HG03469 (cell line): ENCODE measurements at regions not wholly inside any gene's neighbourhood (a gene's known extent, or its start where the extent isn't known, plus 50 kb on each side); places are given as distances from the start of the nearest gene placed in this dataset.

Experiments used
- ATAC-seq: cut with Tn5 transposase; IDR thresholded peaks from one replicate; pipeline ENCODE4 v1.9.1; 2021; ENCODE audit warnings: mild to moderate bottlenecking, moderate library complexity, moderate number of reproducible peaks; ENCODE audit not compliant: unreplicated experiment

DNA sequence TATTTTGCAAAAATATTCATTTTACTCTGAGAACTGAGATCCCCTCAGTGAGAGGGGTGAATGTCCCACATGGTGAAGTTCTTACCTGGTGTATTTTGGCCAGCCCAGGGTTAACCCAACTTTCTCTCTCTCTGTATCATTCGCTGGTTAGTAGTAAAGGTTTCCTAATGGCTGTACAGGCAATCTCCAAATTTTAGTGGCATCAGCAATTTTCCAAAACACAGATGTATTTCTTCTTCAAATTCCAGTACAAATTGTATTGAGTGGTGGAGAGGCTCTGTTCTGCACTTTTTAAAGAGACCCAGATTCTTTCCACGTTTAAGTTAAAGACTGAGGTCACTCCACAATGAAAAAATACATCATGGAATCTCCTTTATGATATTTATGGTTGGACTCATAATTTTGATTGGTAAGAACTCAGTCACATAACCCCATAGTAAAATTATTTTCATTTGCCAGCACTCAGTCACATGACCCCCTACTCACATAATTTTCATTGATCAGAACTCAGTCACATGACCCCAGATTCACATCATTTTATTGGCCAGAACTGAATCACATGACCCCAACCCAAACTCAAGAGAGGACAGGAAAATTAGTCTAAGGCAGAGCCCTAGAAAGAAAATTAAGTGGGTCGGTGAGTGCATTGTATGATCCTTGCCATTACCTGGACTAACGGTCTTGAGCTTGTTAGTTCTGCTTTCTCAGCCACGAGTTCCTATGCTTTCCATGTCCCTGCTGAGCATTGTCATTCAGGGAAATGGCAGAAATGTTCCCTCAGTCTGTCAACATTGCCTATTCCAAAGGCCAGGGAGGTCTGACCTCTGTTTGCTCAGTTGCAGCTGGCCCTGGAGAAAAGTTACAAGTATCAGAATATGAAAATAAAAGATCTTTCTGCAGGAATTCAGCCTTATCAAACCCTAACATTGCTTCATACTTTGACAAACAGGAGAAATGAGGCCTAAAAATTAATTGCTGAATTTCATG is 1536.2 kb downstream of the AACS start:
- ATAC-seq = no peak

DNA sequence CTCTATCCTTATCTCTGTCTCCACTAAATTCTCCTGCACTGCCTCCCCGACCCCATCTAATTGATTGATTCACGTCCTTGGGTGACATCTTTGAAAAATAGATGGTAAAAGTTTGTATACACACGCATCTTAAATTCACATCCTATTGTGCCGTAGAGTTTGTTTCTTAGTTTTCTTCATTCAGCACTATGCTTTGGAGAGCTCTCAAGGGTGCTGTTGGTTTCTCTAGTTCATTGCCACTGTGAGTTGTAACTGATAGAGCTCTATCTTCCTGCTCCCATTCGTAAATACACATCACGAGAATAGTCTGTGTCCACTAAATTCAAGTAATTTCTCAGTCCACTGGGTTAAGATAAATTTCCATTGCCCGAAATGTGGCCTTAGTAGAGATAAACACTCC is 1537.4 kb downstream of the AACS start:
- no peak for ATAC-seq

DNA sequence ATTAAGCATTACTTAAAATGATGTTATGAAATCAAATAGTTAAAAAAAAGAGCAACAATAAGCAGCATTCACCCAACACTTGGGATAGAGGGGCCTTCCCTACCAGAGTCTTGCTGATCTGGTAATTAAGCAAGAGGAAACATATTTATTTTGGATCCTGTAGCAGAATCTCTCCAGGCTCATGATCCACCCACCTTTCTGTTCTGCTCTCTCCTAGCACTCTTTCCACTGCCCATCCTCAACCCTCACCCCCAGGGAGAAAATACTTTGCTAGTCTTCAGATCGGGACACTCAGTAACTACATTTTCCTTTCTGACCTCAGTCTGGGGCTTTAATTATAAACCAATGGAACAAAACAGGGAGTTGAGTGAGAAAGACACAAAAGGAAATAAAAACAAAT is 1541.9 kb downstream of the AACS start:
- no peak for ATAC-seq

DNA sequence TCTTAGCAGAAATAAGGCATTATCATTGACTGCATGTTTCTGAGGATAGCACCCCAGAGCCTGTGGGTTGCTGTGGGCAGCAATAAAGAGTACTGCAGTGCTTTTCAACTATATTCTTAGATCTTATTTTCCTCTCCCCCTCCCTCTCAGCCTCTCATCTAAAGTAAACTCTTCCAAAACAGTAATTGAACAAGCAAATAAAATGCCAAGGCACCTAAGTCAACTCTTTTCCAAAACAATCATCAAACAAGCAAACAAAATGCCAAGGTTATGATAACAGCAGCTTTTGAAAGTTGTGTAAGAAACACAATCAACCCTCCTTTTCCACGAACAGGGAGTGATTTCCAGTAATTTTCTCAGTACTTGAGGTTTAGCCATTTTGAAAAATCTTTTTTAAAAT is 1542.6 kb downstream of the AACS start:
- no peak for ATAC-seq

DNA sequence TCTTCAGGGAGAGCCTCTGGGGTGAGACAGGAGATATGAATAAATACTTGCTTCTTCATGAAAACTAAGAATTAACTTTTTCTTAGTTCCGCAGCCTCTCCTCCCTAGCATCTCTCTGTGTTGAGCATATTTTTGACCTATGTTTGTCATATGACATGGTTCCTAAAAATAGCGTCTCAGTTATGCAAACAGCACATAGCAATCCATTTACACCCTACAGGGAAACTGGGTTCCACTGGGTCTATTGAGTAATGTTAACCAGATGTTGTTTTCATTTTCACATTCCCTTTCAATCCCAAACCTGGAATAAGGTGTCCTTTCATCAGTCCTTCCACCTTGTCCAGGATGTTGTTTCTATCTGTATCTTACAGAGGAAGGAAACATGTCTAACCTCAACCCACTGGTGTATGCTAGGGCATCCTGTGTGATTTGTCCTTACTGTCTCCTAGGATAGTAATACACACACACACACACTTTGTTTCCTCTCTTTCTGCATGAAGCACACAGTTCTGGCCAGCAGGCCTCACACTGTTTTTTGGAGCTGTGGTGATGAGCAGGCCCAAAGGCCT is 1543.5 kb downstream of the AACS start:
- no peak for ATAC-seq

DNA sequence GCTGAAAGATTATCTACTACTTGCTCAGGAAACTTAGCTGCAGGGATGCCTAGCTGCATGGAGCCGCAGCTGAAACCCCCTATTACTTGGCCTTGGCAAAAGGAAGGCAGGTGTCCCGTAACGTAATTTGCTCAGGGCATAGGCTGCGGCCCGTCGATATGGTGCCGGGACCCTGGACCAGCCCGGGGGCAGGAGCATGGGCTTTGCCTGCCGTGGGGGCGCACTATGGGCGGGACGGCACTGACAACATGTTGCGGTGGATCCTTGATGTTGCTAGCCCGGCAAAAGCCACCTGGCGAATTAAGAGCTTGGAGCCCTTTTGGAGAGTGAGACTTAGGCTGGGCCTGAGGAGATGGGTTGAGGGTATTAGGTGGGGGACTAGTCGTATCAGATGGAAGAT is 1551.2 kb downstream of the AACS start:
- ATAC-seq = no peak

DNA sequence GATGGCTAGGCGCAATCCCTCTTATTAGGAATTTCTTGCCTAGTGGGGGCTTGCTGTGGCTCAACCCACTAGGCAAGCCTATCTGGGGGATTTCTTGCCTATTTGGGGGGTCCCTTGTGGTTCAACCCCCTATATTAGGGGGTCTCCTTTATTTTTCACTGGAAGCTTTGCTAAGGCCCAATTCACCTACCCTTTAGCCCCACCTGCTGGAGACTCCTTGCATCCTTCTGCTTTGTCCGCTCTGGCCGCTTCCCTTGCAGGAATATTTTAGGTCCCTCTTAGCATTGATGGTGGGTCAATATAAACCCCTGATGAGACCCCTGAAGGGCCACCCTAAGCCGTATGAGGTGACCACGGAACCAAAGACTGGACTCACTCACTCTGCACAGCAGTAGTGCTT is 1552.1 kb downstream of the AACS start:
- ATAC-seq = no peak

DNA sequence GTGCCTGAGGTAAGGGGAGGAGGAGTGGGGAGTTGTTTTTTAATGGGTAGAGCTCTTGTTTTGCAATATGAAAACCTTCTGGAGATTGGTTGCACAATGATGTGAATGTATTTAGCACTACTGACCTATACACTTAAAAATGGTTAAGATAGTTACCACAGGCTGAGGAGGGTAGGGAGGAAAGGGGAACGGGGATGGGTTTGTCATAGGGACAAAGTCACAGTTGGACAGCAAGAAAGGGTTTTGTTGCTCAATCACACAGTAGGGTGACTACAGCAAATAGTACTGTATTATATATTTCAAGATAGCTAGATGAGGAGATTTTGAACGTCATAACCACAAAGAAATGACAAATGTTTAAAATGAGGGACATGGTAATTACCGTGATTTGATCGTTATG is 1562.4 kb downstream of the AACS start:
- ATAC-seq = no peak

DNA sequence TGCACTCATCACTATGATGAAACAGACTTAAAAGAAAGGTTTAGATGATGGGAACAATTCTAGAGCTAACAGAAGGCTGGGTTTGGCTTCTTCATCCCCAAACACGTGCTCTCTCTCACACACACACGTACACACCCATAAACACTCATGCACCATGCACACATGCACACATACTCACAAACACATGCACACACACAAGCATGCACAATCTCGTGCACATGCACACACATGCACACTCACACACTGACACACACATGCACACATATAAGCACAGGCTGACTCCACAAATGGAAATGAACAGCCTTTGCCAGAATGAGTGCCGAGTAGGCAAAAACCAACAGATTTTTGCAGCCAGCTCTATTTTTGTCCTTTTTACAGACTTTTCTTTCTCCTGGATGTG is 1571.6 kb downstream of the AACS start:
- no peak for ATAC-seq

DNA sequence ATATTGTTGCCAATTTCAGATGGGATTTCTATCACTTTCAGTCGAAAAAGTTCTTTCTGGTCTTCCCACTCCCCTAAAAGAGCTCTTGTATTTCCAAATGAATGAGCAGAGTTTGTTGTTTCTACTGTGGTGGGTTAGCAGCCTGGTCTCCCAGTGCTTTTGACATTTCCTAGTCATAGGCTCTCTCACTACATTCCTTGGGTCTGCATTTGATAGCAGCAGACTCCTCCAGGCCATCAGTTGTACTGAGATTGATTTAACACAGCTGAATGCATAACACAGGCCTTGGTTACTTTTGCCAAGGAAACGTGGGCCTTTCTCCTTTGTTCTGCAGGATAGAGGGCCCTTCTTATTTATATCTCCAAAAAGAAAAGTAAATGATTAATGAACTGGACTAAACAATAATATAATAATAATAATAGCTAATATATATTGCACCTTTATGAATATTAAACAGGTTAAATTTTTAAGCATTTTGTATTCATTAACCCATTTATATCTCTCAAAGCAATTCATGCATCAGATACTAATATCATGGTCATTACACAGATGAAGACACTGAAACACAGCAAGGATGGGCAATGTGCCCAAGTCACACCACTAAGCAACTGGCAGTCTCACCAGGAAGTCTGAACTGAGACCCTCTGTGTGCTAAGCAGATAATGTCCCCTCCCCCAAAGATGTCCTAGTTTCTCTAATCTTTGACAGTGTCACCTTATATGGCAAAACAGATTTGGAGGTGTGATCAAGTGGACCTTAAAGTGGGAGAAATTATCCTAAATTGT is 1579.2 kb downstream of the AACS start:
- ATAC-seq = no peak

DNA sequence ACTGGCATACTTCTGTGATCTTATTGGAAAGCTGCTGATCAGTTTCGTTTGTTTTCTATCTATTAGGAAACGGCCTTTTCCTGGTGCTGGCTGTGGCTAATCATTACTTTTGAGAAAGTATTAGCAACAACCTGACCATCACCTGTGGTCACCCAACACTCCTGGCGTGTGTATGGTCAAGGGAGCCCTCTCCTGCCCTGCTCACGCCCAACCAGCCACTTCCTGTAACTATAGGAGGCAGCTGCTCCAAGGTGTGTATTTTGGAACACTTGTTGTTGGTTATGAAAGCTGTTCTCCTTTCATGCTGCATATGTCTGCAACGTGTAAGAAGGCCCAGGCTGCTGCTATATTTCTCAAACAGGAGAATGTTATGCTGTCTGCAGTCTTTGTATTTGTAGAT is 1582.8 kb downstream of the AACS start:
- no peak for ATAC-seq

DNA sequence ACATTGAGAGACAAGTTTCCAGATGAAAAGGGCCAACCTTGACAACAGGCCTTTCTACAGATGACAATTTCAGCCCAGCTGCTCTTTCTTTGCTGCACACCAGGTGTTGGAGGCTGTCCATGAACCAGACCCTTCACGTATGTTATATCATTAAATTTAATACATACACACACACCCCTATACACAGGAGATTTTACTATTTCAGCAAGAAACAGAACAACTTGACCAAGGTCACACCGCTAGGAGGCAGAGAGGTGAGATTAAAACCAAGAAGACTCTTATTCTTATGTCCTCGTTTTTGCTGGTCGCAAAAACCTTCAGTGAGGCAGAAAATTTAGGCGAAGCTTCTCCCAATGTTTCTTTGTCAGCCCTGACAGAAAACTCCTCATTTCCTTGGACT is 1585.9 kb downstream of the AACS start:
- ATAC-seq = no peak

DNA sequence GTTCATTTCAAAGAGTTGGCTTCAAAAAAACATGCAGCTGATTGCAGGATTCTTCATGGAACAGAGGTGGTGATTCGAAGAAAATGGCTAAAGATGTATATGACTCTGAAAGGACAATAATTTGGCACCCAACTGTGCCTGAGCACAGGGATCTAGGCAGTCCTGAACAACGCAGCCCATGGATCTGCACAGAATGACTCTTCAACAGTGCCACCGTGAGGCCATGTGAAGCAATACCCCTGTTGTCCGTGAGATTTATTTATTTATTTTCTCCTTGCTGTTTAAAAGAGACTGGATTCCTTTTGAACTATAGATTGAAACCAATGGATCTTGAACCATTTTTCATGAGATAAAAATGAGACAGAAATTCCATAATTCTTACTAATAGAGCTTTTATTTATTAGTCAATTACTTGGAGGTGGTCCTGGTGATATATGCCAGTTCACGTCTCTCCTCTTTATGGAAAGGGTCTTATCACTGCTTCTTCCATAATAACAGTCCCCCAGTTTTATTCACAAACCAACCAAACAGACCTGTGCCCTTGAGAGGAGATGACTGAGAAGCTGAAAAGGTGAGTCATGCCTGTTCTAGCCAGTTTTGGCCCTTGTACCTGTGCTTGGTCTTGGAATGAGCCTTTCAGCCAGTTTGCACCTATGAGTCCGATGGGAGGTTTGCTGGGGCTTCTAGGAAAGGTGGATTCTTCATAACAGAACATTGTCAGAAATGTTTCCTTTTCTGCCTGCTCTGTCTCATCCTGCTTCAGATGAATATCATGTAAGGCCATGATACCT is 1598.3 kb downstream of the AACS start:
- no peak for ATAC-seq

DNA sequence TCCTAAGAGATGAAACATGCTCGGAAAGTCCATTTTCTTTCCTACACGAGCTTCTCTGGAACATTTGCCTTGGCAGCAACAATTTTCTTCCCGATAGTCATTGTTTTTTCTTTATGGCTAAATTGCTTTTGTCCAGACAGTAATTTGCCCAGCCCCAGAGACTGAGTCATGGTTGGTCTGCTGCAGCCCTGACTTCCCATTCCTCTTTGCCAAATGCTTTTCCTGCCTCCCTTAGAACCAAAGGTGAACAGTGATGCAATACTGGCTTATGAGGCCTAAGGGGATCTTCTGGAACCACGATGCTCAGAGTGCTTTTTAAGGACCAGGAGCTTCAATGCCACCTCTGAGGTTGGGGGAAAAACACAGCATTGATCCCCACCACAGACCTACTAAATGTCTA is 1599.6 kb upstream of the TMEM132C start:
- no peak for ATAC-seq

DNA sequence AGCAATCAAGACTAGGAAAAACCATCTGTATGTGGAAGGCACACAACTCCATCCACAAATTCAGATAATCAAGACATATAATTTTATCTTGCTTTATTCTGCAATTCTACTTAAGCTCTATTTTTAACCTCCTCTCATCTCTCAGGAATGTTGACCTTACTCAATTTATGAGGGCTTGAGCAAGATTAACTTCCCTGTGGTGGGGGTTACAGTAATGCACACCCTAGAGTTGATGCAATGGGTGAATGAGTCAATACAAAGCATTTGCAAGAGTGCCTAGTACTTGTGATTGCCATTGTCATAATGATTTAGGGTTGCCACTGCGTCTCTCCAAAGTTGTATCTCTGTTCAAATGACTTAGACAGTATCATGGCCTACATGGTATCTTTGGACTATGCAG is 1598.4 kb upstream of the TMEM132C start:
- ATAC-seq = no peak

DNA sequence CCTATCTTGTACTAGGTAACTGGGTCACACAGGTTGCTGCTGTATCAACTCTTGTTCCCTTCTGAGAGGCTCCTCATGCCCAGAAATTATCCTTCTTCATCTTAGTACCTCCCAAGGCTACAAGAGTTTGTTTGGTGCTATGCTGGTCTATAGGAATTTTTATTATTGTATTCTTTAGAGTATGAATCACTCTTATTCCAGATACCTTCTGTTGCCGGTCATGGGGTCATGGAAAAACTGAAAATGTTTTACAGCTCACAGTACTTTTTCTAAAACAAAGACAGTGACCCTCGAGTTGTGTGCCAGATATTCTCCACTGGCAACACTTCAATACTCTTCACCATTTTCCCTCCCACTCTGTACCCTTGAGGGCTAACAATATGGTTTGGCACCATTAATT is 1598.0 kb upstream of the TMEM132C start:
- no peak for ATAC-seq

DNA sequence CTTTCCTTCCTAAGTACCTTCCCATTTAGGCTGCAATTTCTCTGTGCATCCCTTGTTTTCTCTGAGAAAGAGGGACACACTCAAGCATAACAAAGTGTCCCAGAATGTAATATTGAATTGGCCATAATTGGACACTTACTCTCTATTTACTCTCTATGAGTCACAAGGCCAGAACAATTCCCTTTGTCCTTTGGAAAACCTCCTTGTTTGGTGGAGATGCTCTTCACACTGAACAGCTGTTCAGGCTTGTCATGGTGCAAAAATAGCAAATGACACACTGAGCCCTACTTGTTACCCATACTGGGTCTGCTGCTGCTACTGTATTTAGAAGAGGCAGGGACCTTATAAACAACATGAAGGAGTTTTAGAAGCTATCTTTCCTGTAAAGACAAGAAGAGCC is 1590.5 kb upstream of the TMEM132C start:
- ATAC-seq = no peak

DNA sequence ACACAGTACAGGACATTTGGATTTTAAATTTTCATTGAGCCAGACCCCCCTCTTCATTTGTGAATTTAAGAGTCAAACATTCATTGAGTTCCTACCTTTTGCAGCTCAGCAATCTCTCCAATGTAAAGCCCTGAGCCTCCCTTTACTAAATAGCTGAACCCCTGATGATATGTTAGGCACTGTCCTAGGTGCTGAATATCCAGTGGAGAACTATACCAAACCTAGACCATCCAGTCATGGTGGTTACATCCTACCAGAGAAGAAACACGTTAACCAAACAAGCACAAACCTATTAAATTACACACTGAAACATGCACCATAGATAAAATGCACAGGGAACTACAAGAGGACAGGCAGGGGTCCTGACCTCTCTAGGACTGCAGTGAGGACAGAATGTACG is 1585.3 kb upstream of the TMEM132C start:
- ATAC-seq = no peak

DNA sequence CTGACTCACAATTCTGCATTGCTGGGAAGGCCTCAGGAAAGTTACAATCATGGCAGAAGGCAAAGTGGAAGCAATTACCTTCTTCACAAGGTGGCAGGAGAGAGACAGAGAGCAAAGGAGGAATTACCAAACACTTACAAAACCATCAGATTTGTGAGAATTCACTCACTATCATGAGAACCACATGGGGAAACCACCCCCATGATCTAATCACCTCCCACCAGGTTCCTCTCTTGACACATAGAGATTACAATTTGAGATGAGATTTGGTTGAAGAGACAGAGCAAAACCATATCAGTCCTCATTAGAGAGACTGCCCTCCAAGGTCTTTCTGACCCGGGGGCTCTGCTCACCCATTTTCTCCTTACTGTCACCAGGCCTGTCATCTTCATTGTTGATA is 1582.3 kb upstream of the TMEM132C start:
- ATAC-seq = no peak

DNA sequence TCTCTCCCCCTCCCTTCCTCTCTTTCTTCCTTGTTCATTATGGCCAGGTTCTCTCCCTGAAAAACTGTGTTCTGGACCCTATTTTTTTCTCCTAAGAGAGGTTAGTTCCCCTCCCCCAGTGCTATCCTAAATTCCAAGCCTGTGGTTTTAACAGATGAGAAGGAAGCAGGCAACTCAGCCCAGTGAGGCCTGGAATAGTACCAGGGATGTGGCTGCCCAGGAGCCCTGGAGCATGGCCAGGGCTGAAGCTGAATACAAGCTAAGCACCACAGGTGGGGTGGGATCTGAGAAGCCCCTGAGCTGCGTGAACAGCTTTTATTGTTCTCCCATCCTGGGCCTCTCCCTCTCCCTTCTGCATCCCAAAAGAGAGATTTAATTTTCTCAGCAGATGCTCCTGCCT is 1581.3 kb upstream of the TMEM132C start:
- no peak for ATAC-seq

DNA sequence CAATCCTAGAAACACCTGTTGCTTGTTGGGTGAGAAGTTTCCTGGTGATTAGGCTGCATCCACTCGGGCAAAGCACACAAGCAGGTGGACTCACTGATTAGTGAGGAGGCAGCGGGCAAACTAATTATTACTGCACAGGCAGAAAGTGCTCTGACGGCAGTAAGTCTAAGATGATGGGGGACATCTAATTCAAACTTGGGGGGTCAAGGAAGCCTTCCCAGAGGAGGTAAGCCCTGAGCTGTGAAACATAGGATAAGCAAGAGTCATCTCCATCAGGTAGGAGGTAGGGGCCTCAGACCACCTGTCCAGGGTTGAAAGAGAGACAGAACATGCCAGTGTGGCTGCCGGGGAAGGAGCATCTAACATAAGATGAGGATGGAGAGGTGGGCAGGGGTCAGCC is 1578.4 kb upstream of the TMEM132C start:
- ATAC-seq = no peak
